ENCODE measurements at regions not wholly inside any gene's neighbourhood (a gene's known extent, or its start where the extent isn't known, plus 50 kb on each side); places are given as distances from the start of the nearest gene placed in this dataset.

GRCh38 chr3:59607656-59608055 is 557.8 kb upstream of the CFAP20DC start:
- Histone ChIP-seq H3K4me1 (ENCODE audit: control insufficient read depth, insufficient read depth, low read length) (no peaks in the 10 kb centered on the region), H3K27me3 (ENCODE audit: control insufficient read depth, insufficient read depth, low read length) (no peaks in the 10 kb centered on the region), H3K9me3 (ENCODE audit: control insufficient read depth, insufficient read depth, low read length) (no peaks in the 10 kb centered on the region), H3K27ac (ENCODE audit: low read depth, low read length) (no peak overlapping the region), H3K36me3 (ENCODE audit: control insufficient read depth, insufficient read depth, low read length) (no peaks in the 10 kb centered on the region), H3K4me3 (ENCODE audit: low read depth, low read length) (no peak overlapping the region), H3K9ac (ENCODE audit: low read depth, low read length) (no peak overlapping the region)

- no peaks in the 10 kb centered on the region for H3K27me3 ChIP-seq (ENCODE audit: control insufficient read depth, insufficient read depth, low read length)
- no peak overlapping the region for H3K27ac ChIP-seq (ENCODE audit: low read depth, low read length)
Measured at GRCh38 chr3:59606638-59607266, 556.9 kb upstream of the CFAP20DC start.

GRCh38 chr3:59605944-59606534 is 556.2 kb upstream of the CFAP20DC start:
- Histone ChIP-seq H3K4me3 (ENCODE audit: low read depth, low read length) (no peak overlapping the region), H3K4me1 (ENCODE audit: control insufficient read depth, insufficient read depth, low read length) (no peaks in the 10 kb centered on the region), H3K36me3 (ENCODE audit: control insufficient read depth, insufficient read depth, low read length) (no peaks in the 10 kb centered on the region), H3K27ac (ENCODE audit: low read depth, low read length) (no peak overlapping the region), H3K9me3 (ENCODE audit: control insufficient read depth, insufficient read depth, low read length) (no peaks in the 10 kb centered on the region), H3K9ac (ENCODE audit: low read depth, low read length) (no peak overlapping the region), H3K27me3 (ENCODE audit: control insufficient read depth, insufficient read depth, low read length) (no peaks in the 10 kb centered on the region)

More at GRCh38 chr3:59606638-59607266, 556.9 kb upstream of the CFAP20DC start:
- Histone ChIP-seq H3K9ac (ENCODE audit: low read depth, low read length) (no peak overlapping the region), H3K9me3 (ENCODE audit: control insufficient read depth, insufficient read depth, low read length) (no peaks in the 10 kb centered on the region), H3K4me3 (ENCODE audit: low read depth, low read length) (no peak overlapping the region), H3K36me3 (ENCODE audit: control insufficient read depth, insufficient read depth, low read length) (no peaks in the 10 kb centered on the region), H3K4me1 (ENCODE audit: control insufficient read depth, insufficient read depth, low read length) (no peaks in the 10 kb centered on the region)

- H3K27ac ChIP-seq (ENCODE audit: low read depth, low read length): no peak overlapping the region
- no peaks in the 10 kb centered on the region for H3K9me3 ChIP-seq (ENCODE audit: control insufficient read depth, insufficient read depth, low read length)
- no peak overlapping the region for H3K4me3 ChIP-seq (ENCODE audit: low read depth, low read length)
- no peaks in the 10 kb centered on the region for H3K27me3 ChIP-seq (ENCODE audit: control insufficient read depth, insufficient read depth, low read length)
- no peaks in the 10 kb centered on the region for H3K36me3 ChIP-seq (ENCODE audit: control insufficient read depth, insufficient read depth, low read length)
- no peak overlapping the region for H3K9ac ChIP-seq (ENCODE audit: low read depth, low read length)
- no peaks in the 10 kb centered on the region for H3K4me1 ChIP-seq (ENCODE audit: control insufficient read depth, insufficient read depth, low read length)
Measured at GRCh38 chr3:59605318-59605717, 555.5 kb upstream of the CFAP20DC start.

GRCh38 chr3:59601486-59601885 is 551.7 kb upstream of the CFAP20DC start:
- no peak overlapping the region for H3K9ac ChIP-seq (ENCODE audit: low read depth, low read length)
- no peaks in the 10 kb centered on the region for H3K9me3 ChIP-seq (ENCODE audit: control insufficient read depth, insufficient read depth, low read length)
- H3K4me3 ChIP-seq (ENCODE audit: low read depth, low read length): no peak overlapping the region
- H3K27ac ChIP-seq (ENCODE audit: low read depth, low read length): no peak overlapping the region
- H3K4me1 ChIP-seq (ENCODE audit: control insufficient read depth, insufficient read depth, low read length): no peaks in the 10 kb centered on the region
- no peaks in the 10 kb centered on the region for H3K27me3 ChIP-seq (ENCODE audit: control insufficient read depth, insufficient read depth, low read length)
- H3K36me3 ChIP-seq (ENCODE audit: control insufficient read depth, insufficient read depth, low read length): no peaks in the 10 kb centered on the region

- no peak overlapping the region for H3K27ac ChIP-seq (ENCODE audit: low read depth, low read length)
- H3K4me3 ChIP-seq (ENCODE audit: low read depth, low read length): no peak overlapping the region
- no peaks in the 10 kb centered on the region for H3K36me3 ChIP-seq (ENCODE audit: control insufficient read depth, insufficient read depth, low read length)
- H3K9me3 ChIP-seq (ENCODE audit: control insufficient read depth, insufficient read depth, low read length): peaks cover 2% of the 10 kb centered on the region
- H3K9ac ChIP-seq (ENCODE audit: low read depth, low read length): no peak overlapping the region
- no peaks in the 10 kb centered on the region for H3K27me3 ChIP-seq (ENCODE audit: control insufficient read depth, insufficient read depth, low read length)
- no peaks in the 10 kb centered on the region for H3K4me1 ChIP-seq (ENCODE audit: control insufficient read depth, insufficient read depth, low read length)
Measured at GRCh38 chr3:59600631-59601030, 550.8 kb upstream of the CFAP20DC start.

GRCh38 chr3:59596741-59597140 is 546.9 kb upstream of the CFAP20DC start:
- no peak overlapping the region for H3K9ac ChIP-seq (ENCODE audit: low read depth, low read length)
- no peaks in the 10 kb centered on the region for H3K27me3 ChIP-seq (ENCODE audit: control insufficient read depth, insufficient read depth, low read length)
- H3K4me3 ChIP-seq (ENCODE audit: low read depth, low read length): no peak overlapping the region
- peaks cover 16% of the 10 kb centered on the region for H3K9me3 ChIP-seq (ENCODE audit: control insufficient read depth, insufficient read depth, low read length)
- H3K4me1 ChIP-seq (ENCODE audit: control insufficient read depth, insufficient read depth, low read length): no peaks in the 10 kb centered on the region
- H3K27ac ChIP-seq (ENCODE audit: low read depth, low read length): no peak overlapping the region
- H3K36me3 ChIP-seq (ENCODE audit: control insufficient read depth, insufficient read depth, low read length): no peaks in the 10 kb centered on the region

GRCh38 chr3:59595830-59596229 is 546.0 kb upstream of the CFAP20DC start:
- Histone ChIP-seq H3K4me1 (ENCODE audit: control insufficient read depth, insufficient read depth, low read length) (no peaks in the 10 kb centered on the region), H3K4me3 (ENCODE audit: low read depth, low read length) (no peak overlapping the region)

GRCh38 chr3:59593380-59593779 is 543.6 kb upstream of the CFAP20DC start:
- no peak overlapping the region for H3K4me3 ChIP-seq (ENCODE audit: low read depth, low read length)
- no peak overlapping the region for H3K27ac ChIP-seq (ENCODE audit: low read depth, low read length)
- no peaks in the 10 kb centered on the region for H3K27me3 ChIP-seq (ENCODE audit: control insufficient read depth, insufficient read depth, low read length)
- no peaks in the 10 kb centered on the region for H3K4me1 ChIP-seq (ENCODE audit: control insufficient read depth, insufficient read depth, low read length)
- no peak overlapping the region for H3K9ac ChIP-seq (ENCODE audit: low read depth, low read length)
- H3K9me3 ChIP-seq (ENCODE audit: control insufficient read depth, insufficient read depth, low read length): peaks cover 16% of the 10 kb centered on the region
- H3K36me3 ChIP-seq (ENCODE audit: control insufficient read depth, insufficient read depth, low read length): no peaks in the 10 kb centered on the region

More at GRCh38 chr3:59595830-59596229, 546.0 kb upstream of the CFAP20DC start:
- H3K9me3 ChIP-seq (ENCODE audit: control insufficient read depth, insufficient read depth, low read length): peaks cover 16% of the 10 kb centered on the region
- H3K9ac ChIP-seq (ENCODE audit: low read depth, low read length): no peak overlapping the region
- H3K36me3 ChIP-seq (ENCODE audit: control insufficient read depth, insufficient read depth, low read length): no peaks in the 10 kb centered on the region
- H3K27ac ChIP-seq (ENCODE audit: low read depth, low read length): no peak overlapping the region
- no peaks in the 10 kb centered on the region for H3K27me3 ChIP-seq (ENCODE audit: control insufficient read depth, insufficient read depth, low read length)

GRCh38 chr3:59580996-59581395 is 531.2 kb upstream of the CFAP20DC start:
- H3K27me3 ChIP-seq (ENCODE audit: control insufficient read depth, insufficient read depth, low read length): no peaks in the 10 kb centered on the region
- no peaks in the 10 kb centered on the region for H3K36me3 ChIP-seq (ENCODE audit: control insufficient read depth, insufficient read depth, low read length)
- H3K4me3 ChIP-seq (ENCODE audit: low read depth, low read length): no peak overlapping the region
- H3K9ac ChIP-seq (ENCODE audit: low read depth, low read length): no peak overlapping the region
- no peak overlapping the region for H3K27ac ChIP-seq (ENCODE audit: low read depth, low read length)
- no peaks in the 10 kb centered on the region; the same call in 1 of the 2 replicates for H3K4me1 ChIP-seq (ENCODE audit: control insufficient read depth, insufficient read depth, low read length)
- H3K9me3 ChIP-seq (ENCODE audit: control insufficient read depth, insufficient read depth, low read length): no peaks in the 10 kb centered on the region

GRCh38 chr3:59580499-59580898 is 530.7 kb upstream of the CFAP20DC start:
- Histone ChIP-seq H3K27ac (ENCODE audit: low read depth, low read length) (no peak overlapping the region), H3K27me3 (ENCODE audit: control insufficient read depth, insufficient read depth, low read length) (no peaks in the 10 kb centered on the region), H3K9me3 (ENCODE audit: control insufficient read depth, insufficient read depth, low read length) (no peaks in the 10 kb centered on the region), H3K4me1 (ENCODE audit: control insufficient read depth, insufficient read depth, low read length) (no peaks in the 10 kb centered on the region; the same call in 1 of the 2 replicates), H3K9ac (ENCODE audit: low read depth, low read length) (no peak overlapping the region), H3K4me3 (ENCODE audit: low read depth, low read length) (no peak overlapping the region), H3K36me3 (ENCODE audit: control insufficient read depth, insufficient read depth, low read length) (no peaks in the 10 kb centered on the region)

All from HUES48 (cell line).